ENCODE measurements at regions not wholly inside any gene's neighbourhood (a gene's known extent, or its start where the extent isn't known, plus 50 kb on each side); places are given as distances from the start of the nearest gene placed in this dataset.
"Not testable (repeated sequence)": the region's sequence is repeated elsewhere in the genome, so short reads cannot be mapped to it uniquely, and the experiment has no call there.

DNA sequence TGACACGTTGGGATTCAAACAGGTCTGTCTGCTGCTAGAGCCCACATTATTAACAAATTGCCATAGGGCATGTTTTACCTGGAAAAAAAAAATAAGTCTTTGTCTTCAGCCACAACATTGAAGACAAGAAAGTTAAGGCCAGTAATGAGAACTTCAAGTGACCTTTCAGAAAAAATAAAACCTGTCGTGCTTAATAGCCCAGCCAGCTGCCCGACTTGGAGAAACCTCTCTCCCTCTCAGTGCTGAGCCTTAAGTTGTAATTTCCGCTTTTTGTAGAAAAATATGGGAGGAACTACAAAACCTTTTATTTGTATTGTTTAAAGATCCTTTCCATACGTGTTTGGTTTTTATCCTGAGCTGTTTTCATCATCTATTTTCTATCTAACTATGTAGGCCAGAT is 454.3 kb upstream of the SLITRK6 start:
- DNase-seq = not testable (repeated sequence)

DNA sequence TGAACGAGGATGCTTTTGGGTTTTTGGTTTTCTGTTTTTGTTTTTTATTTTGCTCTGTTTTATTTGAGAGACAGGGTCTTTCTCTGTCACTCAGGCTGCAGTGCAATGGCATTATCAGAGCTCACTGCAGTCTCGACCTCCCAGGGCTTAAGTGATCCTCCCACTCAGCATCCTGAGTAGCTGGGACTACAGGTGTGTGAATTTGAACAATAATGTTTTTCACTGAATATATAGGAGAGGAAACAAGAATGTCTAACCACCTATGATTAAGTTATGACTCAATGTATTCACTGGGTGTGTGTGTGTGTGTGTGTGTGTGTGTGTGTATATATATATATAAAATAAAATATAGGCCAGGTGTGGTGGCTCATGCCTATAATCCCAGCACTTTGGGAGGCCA is 456.6 kb upstream of the SLITRK6 start:
- not testable (repeated sequence) for DNase-seq

DNA sequence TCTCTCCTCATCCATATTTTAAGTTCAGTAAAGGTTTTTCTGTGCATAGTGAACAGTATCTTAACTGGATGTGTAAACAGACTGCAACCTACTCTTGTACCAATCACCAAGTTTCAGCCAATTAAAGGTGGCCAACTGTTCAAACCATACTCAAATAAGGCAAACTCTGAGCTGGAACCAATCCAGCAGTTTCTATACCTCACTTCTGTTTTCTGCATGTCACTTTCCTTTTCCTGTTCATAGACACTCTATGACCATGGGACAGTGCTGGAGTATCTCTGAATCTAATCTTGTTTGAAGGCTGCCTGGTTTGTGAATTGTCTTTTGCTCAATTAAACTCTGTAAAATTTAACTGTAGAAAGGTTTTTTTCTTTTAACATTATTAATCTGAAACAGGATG is 470.3 kb upstream of the SLITRK6 start:
- no peak for DNase-seq

DNA sequence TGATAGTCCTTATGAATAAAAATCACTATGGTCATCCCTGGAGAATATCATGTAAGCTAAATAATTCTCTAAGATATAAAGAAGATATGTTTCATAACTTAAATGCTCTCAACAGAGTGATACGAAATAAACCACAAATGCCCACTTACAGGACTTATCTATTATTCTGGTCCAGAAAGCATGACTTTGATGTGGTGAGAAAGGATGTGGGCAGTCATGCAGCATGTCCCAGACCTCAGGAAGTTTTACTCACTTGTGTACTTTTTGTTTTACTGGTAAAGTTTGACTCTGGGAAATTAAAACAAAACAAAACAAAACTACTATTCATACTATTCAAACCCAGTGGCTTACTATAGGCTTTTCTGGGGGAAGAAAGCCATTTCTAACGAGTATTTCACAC is 483.2 kb upstream of the SLITRK6 start:
- no peak for DNase-seq

DNA sequence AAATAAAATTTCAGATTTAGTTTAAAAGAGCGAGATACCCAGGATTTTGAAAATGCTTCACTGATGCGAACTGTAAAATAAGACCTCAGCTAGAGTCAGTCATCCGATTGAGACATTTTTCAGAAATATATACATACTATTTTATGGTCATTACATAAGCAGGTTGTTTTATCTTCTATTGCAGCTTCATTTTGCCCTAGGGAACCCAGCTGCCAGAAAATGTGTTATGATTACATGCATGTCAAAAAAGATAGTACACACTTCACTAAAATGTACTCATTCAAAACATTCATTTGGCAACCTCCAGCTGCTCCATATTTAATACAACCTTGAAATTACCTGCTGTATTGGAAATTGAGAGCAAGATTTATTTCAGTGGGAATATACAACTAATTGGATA is 483.8 kb upstream of the SLITRK6 start:
- no peak for DNase-seq

DNA sequence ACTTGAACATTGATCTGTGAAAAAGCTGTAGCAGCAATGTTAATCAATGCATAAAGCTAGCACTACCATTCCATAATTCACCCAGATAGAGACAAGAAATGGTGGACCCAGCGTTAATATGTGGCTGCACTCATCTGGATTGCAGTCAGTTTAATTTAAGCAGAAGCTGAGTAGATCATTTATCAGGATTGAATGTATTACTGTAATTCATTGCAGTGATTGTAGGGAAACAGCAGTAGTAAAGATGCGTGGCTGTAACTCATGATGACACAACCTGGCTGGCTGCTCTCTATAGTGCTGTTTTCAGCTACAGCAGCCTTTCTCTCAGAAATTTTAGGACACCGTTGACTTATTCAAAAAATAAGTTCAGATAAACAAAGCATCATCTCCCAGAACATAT is 499.5 kb upstream of the SLITRK6 start:
- DNase-seq = peak in 1 of 3 donors; percentile 6

DNA sequence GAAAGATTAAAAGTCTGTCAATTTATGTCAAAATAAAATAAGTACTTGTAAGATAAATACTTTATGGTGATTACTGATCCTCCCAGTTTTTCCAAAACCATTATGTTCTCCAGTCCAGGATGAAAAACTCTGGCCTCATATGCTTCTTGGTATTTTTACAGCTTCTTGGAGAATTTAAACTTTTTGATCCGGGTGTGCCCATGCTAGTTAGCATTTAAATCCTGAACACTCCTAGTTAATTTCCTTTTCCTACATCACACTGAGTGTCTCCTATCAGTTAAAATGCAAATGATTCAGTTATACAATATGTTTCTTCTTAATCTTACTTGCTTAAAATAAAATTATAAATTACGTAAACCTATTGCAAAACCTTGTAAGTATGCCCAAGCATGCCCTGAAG is 499.9 kb upstream of the SLITRK6 start:
- DNase-seq = no peak

DNA sequence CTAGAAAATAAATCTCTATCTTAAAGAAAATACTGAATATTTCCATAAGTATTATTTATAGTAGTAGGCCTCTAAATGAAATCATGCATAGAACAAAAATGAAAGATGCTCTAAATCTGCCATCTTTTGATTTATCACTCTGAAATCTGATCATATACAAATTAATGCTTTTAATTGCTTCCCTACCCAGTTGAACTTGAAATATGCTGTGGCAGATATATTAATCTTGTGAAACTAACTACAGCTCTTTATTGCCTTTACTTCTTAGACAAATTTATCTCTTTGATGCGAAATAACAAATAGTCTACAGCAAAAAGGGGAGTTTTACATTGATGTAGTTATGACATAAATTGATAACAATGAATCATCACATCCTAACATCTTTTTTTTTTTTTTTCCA is 510.7 kb upstream of the SLITRK6 start:
- no peak for DNase-seq

DNA sequence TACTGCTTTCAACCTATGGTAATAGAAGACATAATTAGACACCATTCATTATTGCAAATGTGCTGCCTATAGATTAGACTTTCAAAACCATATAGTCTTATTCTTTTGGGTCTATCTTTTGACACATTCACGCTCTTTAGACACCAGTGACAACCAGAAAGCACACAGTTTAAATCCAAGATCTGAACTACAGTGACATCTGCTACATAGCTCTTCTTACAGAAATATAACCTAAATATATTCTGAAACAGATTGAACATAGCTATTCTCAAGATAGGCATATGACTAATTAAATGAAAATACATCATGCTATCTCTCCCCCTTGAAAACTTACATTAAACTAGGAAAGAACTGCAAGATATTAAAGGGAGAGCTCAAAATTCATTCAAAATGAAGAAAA is 514.2 kb upstream of the SLITRK6 start:
- no peak for DNase-seq

DNA sequence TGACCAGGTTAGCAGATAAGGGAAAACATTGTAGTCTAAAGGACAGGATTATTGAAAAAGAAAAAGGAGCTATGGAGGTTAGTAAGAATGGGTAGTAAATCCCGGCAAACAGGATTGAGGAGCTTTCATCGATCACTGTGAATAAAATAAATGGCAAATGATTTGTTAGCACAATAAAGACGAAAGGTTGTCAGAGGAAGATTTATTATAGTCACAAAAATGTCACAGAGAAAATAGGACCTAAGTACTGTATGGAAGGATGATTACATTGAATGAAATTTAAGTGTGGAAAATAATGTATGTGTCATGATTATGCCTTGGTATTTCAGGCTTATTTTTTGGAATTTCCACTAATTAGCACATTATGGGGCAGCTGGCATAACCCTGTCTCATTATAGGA is 519.2 kb upstream of the SLITRK6 start:
- no peak for DNase-seq

DNA sequence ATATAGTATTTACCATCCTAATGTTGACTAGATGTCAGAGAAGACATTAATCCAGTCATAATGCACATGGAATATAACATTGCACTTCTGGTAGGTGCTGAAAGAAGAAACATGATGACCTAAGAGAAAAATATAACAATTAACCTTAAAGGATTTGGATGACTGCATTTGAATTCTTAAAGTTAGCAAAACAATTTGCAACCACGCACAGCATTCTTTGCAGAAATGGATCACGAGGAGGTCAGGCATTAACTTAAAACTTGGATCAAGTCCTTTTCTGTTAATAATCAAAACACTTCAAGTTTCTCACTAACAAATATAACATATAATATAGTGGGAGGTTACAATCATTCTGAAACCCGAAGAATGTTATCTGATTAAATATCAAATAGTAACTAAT is 525.0 kb upstream of the SLITRK6 start:
- no peak for DNase-seq

DNA sequence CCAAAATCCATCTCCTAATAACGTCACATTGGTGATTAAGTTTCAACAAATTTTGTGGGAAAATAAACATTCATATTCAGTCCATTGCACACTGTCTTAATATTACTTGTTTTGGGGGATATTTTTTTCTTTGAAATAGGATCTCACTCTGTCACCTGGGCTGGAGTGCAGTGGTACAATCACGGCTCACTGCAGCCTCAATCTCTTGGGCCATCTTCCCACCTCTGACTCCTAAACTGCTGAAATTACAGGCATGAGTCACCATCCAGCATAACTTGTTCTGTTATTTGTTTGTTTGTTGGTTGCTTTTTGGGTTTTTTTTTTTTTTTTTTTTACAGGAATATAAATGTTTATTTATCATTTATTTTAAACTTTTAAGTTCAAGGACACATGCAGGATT is 556.1 kb upstream of the SLITRK6 start:
- no peak for DNase-seq

DNA sequence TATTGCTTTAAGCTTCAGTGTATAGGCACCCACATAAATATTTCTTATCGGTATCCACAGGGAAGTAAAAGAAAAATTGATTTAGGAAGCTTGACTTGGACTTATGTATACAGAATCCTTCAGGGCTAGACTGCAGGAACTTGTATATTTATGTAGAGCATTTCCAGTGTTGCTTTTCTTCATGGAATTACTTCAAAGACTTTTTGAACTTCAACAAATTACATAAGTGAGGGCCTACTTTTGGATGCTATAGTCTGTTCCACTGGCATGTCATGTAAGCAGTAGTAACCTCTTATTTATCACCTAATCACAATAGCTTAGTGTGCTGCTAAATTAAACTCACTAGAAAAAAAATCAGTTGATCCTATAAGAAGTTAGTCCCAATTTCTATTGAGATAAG is 557.9 kb upstream of the SLITRK6 start:
- DNase-seq = no peak

DNA sequence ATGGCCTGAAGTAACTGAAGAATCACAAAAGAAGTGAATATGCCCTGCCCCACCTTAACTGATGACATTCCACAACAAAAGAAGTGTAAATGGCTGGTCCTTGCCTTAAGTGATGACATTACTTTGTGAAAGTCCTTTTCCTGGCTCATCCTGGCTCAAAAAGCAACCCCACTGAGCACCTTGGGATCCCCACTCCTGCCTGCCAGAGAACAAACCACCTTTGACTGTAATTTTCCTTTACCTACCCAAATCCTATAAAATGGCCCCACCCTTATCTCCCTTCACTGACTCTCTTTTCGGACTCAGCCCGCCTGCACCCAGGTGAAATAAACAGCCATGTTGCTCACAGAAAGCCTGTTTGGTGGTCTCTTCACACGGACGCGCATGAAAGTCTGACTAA is 564.5 kb upstream of the SLITRK6 start:
- DNase-seq = not testable (repeated sequence)

DNA sequence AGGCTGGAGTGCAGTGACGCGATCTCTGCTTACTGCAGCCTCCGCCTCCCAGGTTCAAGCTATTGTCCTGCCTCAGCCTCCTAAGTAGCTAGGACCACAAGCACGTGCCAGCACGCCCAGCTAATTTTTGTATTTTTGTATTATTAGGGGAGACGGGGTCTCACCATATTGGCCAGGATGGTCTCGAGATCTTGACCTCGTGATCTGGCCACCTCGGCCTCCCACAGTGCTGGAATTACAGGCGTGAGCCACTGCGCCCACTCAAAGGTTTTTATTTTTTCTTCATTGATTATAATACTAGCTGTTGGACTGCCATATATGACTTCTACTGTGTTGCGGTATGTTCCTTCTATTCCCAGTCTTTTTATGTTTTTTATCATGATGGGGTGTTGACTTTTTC is 569.7 kb upstream of the SLITRK6 start:
- DNase-seq = no peak

DNA sequence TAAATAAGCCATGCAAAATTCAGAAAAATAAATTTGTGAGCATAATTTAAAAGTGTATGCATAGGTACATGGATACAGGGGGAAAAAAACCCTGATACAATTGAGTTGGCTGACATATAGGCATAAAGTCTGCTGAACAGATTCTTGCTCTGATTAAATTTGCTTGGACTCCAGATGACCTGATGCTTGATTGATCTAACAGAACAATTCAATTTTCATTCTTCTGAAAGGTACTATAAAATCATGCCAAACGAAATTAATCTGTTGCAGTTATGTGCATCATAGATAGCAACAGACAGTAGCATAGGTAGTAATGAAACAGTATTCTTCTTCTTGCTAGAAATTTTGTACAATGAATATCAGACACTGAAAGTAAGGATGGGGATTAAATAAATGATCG is 578.2 kb upstream of the SLITRK6 start:
- DNase-seq = peak in 1 of 3 donors; percentile 1

DNA sequence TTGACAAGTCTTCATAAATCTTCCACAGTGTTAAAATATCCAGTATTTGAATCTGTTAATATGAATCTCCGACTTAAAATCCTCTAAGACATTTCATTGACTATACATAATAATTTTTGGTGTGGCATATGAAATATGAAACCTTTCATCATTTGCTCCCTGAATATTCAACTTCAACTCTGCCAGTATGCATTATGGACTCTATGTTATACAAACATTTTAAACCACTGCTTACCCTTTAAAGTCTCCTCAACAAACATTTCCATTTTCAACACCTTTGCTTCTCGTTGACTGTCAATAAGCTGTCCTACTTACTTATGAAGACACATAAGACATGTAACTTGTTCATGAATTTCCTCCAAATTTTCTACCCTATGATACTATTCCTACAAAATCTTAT is 579.4 kb upstream of the SLITRK6 start:
- DNase-seq = no peak

DNA sequence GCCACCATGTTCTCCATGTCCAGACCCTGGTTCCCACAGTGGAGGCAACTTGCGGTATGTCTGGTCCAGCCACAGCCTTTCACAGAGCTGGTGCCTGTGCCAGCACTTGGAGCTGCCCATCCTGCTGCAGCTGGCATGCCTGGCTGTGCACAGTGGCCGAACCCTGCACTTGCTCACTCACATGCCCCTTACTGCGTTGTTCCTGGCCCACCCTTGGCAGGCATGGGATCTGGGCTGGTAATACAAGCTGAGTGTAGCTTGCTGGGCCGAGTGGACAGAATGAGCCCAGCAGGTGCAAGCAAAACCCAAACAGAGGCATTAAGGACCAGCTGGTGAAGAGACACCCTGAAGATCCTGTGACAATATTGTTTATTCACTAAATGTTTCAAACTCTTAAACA is 583.9 kb upstream of the SLITRK6 start:
- no peak for DNase-seq

DNA sequence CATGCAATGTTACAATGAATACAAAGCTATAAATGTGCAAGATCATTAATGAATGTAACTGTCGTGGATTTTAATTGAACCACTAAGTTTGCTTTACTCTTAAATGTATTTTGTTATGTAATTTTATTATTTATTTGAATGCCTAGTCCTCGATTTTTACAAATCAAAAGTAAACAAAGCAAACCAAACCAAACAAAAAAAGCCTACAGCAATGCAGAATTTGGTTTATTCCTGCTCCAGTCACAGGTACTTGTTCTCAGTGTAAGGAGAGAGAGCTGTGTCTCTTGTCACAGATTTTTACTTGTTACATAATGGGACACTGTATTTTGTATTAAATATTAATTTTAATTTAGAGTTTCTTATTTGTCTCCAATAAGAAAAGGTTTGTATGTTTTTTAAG is 584.3 kb upstream of the SLITRK6 start:
- no peak for DNase-seq

DNA sequence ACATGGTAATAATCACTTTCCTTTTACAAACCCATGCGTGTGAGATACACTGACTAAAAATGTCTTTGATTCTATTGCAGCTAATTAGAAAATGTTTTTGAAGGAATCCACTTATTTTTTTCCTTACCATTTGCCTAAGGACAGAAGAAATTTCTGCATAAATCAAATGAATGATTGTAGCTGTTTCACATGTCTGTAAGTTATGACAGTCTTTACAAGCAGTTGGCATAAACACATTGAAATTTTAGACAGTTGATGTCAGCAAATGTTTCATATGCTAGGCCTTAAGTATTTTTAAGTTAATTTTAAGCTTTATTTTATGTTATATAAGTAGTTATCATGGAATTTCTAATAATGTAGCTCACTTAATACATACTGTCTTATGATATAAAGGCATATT is 598.4 kb upstream of the SLITRK6 start:
- no peak for DNase-seq

DNA sequence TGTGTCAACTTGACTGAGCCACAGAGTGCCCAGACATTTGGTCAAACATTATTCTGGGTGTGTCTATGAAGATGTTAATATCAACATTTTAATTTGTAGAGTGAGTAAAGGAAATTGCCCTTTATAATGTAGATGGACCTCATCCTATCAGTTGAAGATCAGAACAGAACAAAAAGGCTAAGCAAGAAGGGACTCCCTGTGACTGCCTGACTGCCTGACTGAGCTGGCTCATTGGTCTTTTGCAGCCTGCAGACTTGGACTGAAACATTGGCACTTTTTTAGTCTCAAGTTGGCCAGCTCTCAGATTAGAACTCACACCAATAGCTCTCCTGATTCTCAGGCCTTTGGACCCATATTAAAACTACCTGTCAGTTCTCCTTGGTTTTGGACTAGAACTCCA is 600.4 kb upstream of the SLITRK6 start:
- no peak for DNase-seq

DNA sequence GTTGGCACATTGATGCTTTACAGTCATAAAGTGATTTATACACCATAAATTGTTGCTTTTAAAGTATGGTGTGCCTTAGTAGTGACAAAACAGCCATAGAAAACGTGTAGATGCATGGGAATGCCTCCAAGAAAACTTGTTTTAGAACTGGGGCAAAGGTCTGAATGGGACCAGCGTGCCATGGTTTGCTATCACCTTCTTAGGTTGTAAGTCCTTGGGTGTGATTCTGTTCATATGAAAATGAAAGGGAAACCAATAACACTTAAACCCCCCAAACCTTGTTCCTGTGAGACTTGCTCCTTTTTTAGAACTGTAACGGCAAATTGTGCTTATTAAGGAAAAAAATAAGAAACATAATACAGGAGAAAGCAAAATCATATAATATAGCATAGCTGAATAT is 603.3 kb upstream of the SLITRK6 start:
- no peak for DNase-seq

DNA sequence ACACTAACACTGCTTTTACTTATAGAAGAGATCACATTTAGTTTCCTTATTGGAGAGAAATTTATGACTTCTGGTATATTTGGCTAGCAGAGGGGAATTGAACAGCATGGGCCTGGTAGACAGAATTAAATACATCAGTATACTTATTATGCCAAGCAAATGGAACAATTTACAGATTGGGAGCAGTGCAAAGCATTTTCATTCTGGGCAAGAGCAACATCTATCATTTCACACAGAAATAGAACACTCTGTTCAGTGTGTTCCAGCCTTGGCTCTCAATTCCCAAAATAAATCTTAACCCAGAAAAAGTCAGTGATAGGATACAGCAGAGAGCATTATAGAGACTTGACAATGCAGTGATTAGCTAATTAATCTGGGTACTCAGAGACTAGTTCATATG is 604.0 kb upstream of the SLITRK6 start:
- DNase-seq = peak in 1 of 3 donors; percentile 7

DNA sequence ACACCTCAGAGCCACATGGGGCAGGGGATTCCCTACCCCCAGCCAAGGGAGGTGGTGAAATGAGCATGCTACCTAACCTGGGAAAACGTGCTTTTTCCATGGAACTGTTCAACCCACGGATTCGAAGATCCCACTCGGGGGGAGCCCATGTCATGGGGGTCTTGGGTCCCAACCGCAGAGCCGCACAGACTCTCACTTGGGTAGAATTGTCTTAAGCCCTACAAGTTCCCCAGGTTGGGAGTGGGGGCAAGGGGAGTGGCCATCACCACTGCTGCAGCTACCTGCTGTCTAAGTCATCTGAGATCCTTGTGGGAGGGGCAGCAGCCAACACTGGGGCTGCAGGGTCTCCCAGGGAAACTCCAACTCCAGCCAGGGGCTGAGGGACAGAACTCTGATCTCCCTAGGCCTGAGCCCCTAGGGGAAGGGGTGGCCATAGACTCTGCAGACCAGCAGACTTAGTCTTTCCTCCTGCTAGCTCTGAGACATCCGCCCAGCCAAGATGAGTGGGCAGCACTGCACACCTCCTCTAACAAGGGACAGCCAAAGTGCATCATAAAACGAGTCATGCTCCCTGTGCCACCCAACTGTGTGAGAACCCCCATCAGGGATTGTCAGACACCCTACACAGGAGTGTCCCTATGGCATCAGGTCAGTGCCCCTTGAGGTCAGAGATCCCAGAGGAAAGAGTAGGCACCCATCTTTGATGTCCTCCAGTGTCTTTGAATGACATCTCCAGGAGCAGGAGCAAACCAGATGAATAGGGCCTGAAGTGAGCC is 610.4 kb upstream of the SLITRK6 start:
- DNase-seq = no peak
